ENCODE measurements at regions not wholly inside any gene's neighbourhood (a gene's known extent, or its start where the extent isn't known, plus 50 kb on each side); places are given as distances from the start of the nearest gene placed in this dataset.

DNA sequence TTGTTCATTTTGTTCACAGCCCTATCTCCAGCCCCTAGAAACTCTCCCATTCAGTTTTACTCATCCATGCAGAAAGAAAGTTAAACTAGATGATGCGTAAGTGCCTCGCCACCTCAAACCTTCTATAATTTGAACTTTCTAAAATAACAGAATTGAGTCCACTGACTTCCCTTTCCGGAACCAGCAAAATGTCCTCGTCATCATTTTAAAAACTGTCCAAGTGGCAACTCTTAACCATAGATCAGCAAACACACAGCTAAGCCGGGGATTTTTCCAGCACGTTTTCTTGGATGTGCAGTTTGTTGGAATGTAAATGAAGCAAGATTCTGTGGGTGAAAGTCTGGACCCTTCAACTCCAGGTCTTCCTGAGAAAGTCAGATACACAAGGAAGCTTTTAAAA, 369.7 kb upstream of the ERCC4 start:
- H3K4me3 ChIP-seq = no peak overlapping the region
- 84% methylated on average over 6 of the region's 6 CpGs for WGBS, 2 donors
- H3K36me3 ChIP-seq = no peaks in the 10 kb centered on the region
- no peaks in the 10 kb centered on the region for H3K4me1 ChIP-seq
- no peaks in the 10 kb centered on the region for H3K27me3 ChIP-seq
- TF ChIP-seq, protein P1, sequence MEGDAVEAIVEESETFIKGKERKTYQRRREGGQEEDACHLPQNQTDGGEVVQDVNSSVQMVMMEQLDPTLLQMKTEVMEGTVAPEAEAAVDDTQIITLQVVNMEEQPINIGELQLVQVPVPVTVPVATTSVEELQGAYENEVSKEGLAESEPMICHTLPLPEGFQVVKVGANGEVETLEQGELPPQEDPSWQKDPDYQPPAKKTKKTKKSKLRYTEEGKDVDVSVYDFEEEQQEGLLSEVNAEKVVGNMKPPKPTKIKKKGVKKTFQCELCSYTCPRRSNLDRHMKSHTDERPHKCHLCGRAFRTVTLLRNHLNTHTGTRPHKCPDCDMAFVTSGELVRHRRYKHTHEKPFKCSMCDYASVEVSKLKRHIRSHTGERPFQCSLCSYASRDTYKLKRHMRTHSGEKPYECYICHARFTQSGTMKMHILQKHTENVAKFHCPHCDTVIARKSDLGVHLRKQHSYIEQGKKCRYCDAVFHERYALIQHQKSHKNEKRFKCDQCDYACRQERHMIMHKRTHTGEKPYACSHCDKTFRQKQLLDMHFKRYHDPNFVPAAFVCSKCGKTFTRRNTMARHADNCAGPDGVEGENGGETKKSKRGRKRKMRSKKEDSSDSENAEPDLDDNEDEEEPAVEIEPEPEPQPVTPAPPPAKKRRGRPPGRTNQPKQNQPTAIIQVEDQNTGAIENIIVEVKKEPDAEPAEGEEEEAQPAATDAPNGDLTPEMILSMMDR (IDR thresholded peaks at IDR 0.05) = no peak
- TF ChIP-seq POLR2AphosphoS5 (IDR thresholded peaks at IDR 0.05) = no peak
- TF ChIP-seq POLR2A (IDR thresholded peaks at IDR 0.05) = no peak
- TF ChIP-seq EP300 (IDR thresholded peaks at IDR 0.05) = no peak
- ATAC-seq (ENCODE audit: low FRiP score in 2 of 2) = no peak
- no peak for DNase-seq
- H3K9me3 ChIP-seq = no peaks in the 10 kb centered on the region
- no peak overlapping the region for H3K27ac ChIP-seq

DNA sequence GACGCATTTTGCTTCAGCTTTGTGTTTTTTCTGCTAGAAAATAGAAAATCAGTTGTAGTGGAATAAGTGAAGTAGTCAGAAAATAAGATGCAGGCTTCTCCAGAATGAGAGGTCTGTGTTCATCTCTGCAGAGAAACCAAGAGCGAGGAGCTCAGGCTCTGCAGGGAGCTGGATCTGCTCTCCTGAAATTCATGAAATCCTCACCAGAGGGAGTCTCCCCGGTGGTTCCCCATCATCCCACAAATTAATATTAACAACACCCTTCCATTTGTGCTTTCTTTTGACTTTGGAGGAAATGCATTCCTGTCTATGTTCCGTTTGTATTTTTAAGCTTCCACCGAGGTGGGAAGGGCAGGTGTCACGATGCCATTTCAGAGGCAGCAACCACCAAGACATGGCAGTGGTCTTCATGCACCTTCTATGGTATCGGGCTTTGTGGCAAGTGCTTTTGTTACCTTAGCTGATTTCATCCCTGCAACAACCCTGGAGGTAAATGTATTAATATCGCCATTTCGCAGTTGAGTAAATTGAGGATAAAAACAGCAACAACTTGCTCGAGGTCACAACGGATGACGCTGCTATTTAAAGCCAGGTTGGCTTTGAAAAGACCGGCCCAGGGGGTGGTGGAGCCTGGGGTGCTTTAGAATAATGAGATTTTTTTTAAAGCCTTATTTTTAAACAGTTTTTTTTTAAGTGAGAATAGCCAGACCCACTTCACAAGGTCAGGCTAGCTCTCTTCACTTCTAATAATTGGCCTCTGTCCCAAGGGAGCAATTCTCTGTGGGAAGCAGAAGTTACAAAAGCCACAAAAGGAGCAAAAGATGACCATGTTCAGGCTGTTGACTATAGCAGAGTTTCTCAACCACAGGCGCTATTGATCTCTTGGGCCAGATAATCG, 367.6 kb upstream of the ERCC4 start:
- DNase-seq = no peak
- no peak for ATAC-seq (ENCODE audit: low FRiP score in 2 of 2)
- Histone ChIP-seq H3K27ac (no peak overlapping the region), H3K9me3 (no peaks in the 10 kb centered on the region), H3K27me3 (no peaks in the 10 kb centered on the region), H3K4me1 (no peaks in the 10 kb centered on the region), H3K36me3 (no peaks in the 10 kb centered on the region), H3K4me3 (no peak overlapping the region)
- TF ChIP-seq EP300 (IDR thresholded peaks at IDR 0.05) = no peak
- TF ChIP-seq, protein P1 (IDR thresholded peaks at IDR 0.05) = no peak
- no peak for TF ChIP-seq POLR2A (IDR thresholded peaks at IDR 0.05)
- TF ChIP-seq POLR2AphosphoS5 (IDR thresholded peaks at IDR 0.05) = no peak
- WGBS, 2 donors = 73 to 78% methylated on average over 15 of the region's 15 CpGs

DNA sequence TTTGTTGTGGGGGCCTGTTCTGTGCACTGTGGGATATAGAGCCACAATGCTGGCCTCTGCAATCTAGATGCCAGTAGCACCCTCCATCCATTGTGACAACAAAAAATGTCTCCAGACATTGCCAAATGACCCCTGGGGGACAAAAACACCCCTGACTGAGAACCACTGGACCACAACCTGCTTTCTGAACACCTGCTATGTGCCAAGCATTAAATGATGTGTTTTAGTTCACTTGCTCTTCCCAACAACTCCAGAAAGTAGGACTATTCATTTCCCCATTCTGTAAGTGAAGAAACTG, 367.0 kb upstream of the ERCC4 start:
- Histone ChIP-seq H3K36me3 (no peaks in the 10 kb centered on the region), H3K9me3 (no peaks in the 10 kb centered on the region), H3K27me3 (no peaks in the 10 kb centered on the region), H3K27ac (no peak overlapping the region), H3K4me1 (no peaks in the 10 kb centered on the region), H3K4me3 (no peak overlapping the region)
- ATAC-seq (ENCODE audit: low FRiP score in 2 of 2) = no peak
- TF ChIP-seq POLR2AphosphoS5 (IDR thresholded peaks at IDR 0.05) = no peak
- no peak for TF ChIP-seq EP300 (IDR thresholded peaks at IDR 0.05)
- no peak for TF ChIP-seq POLR2A (IDR thresholded peaks at IDR 0.05)
- TF ChIP-seq, protein P1 (IDR thresholded peaks at IDR 0.05) = no peak
- DNase-seq = no peak

DNA sequence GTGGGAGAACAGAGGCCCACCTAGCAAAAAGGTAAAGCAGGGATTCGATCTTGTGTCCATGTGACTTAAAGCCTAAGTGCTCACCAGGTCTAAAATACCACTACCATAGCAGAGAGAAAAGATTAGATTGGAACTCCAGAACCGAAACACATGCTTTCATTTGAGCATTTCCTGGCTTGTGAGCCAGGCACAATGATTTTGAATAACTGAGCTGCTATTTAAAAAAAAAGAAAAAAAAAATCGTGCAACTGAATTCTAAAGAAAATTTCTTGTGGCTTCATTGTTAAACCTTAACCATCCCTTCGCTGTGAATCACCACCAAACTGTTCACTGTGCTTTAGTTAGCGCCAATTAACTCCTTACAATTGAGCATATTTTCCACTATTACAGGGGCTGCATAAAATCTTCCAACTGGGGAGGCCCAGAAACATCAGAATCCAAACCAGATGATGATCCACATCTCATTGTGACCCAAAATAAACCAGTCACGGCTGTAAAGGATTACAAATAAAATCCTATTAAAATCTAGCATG, 366.4 kb upstream of the ERCC4 start:
- no peak overlapping the region for H3K4me3 ChIP-seq
- ATAC-seq (ENCODE audit: low FRiP score in 2 of 2) (no peak), DNase-seq (no peak)
- no peak overlapping the region for H3K27ac ChIP-seq
- no peaks in the 10 kb centered on the region for H3K27me3 ChIP-seq
- TF ChIP-seq, protein P1 (IDR thresholded peaks at IDR 0.05) = no peak
- no peak for TF ChIP-seq POLR2A (IDR thresholded peaks at IDR 0.05)
- TF ChIP-seq EP300 (IDR thresholded peaks at IDR 0.05) = no peak
- TF ChIP-seq POLR2AphosphoS5 (IDR thresholded peaks at IDR 0.05) = no peak
- 76 to 81% methylated on average over 6 of the region's 6 CpGs for WGBS, 2 donors
- no peaks in the 10 kb centered on the region for H3K9me3 ChIP-seq
- no peaks in the 10 kb centered on the region for H3K36me3 ChIP-seq
- H3K4me1 ChIP-seq = no peaks in the 10 kb centered on the region

DNA sequence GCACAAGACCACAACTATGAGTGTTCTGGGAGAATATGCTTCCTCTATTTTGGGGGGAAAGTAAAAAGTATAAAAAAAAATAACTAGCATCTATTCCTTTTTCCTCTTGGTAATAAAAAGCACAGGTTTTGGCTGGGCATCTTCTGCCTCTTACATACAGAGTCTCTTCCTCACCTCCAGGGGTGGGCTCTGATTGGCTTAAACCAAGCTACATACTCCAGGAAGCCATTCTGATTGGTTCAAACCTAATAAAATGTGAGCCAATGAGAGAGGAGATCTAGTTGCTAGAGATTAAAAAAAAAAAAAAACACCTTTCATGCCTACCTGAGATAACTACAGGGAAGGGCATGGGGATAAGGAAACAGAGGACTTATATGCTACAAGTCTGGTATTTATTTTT, 365.9 kb upstream of the ERCC4 start:
- H3K4me3 ChIP-seq = no peak overlapping the region
- H3K9me3 ChIP-seq = no peaks in the 10 kb centered on the region
- H3K4me1 ChIP-seq = no peaks in the 10 kb centered on the region
- no peak for ATAC-seq (ENCODE audit: low FRiP score in 2 of 2)
- no peak overlapping the region for H3K27ac ChIP-seq
- no peak for TF ChIP-seq POLR2AphosphoS5 (IDR thresholded peaks at IDR 0.05)
- no peak for TF ChIP-seq EP300 (IDR thresholded peaks at IDR 0.05)
- TF ChIP-seq, protein P1 (IDR thresholded peaks at IDR 0.05) = no peak
- no peak for TF ChIP-seq POLR2A (IDR thresholded peaks at IDR 0.05)
- no peaks in the 10 kb centered on the region for H3K36me3 ChIP-seq
- H3K27me3 ChIP-seq = no peaks in the 10 kb centered on the region
- DNase-seq = no peak

Data from upper lobe of left lung (tissue), 6 donors.